Mucosa of descending colon (tissue), 3 donors: ENCODE measurements at regions not wholly inside any gene's neighbourhood (a gene's known extent, or its start where the extent isn't known, plus 50 kb on each side); places are given as distances from the start of the nearest gene placed in this dataset.

Experiments used
- ATAC-seq: fragments of 200-7000 bp; cut with Tn5 transposase; one replicate; pipeline ENCODE4 v1.9.1; 2020; ENCODE audit warnings: mild to moderate bottlenecking, moderate library complexity
- DNase-seq, 3 donors: peaks; one replicate each; pipeline ENCODE4 v3.0.0-alpha.2; 2020
- H3K36me3 ChIP-seq: fragments of 200-600 bp; one replicate; pipeline ENCODE4 v1.8.0; 2021; ENCODE audit warnings: low read depth, mild to moderate bottlenecking
- H3K4me1 ChIP-seq: fragments of 200-600 bp; one replicate; pipeline ENCODE4 v1.8.0; 2021; ENCODE audit warnings: low read depth, mild to moderate bottlenecking
- H3K4me3 ChIP-seq: fragments of 200-600 bp; one replicate; pipeline ENCODE4 v1.8.0; 2021; ENCODE audit warnings: mild to moderate bottlenecking
- H3K9me3 ChIP-seq: fragments of 200-600 bp; one replicate; pipeline ENCODE4 v1.8.0; 2021; ENCODE audit warnings: mild to moderate bottlenecking
- CTCF ChIP-seq: fragments of 200-600 bp; IDR thresholded peaks from one replicate; pipeline ENCODE4 v1.8.0; 2022; ENCODE audit warnings: antibody characterized with exemption, mild to moderate bottlenecking
- intact Hi-C, 2 donors: fragments of 100-400 bp; cut with DNase I in 1 of 2; cut with micrococcal nuclease in 1 of 2; formaldehyde crosslinking; loops; one replicate each; pipeline versions ENCODE4 v1.11.0 to v1.11.1; 2022; cut with DNase I, micrococcal nuclease
- donor health status: DM: no; HTN: no; CAD: no; lungs with moderate emphysema.
- donor health status: DM: no; HTN: no; CAD: no.
- donor health status: DM: no; HTN: yes; CAD: no.

DNA sequence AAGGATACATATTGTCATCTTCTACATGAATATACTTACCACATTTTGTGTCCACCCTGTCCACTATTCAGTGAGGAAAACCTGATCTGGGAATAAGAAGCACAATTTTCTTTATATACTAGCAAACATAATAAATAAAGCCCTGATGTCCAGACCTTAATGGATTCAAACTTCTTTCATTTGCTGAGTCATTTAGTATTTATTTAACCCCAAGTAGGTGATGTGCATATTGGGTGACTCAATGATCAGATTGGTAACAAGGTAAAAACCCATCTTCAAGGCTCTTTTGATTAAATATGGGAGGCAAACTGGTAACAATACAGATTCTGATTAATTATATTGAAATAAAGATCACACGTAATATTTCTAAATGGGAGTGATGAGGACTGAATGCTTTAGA is 1159.8 kb upstream of the EYS start:
- H3K9me3 ChIP-seq = peaks cover 22% of the 10 kb centered on the region
- intact Hi-C loops = no loop called here
- no peak for ATAC-seq
- no peaks in the 10 kb centered on the region for H3K36me3 ChIP-seq
- H3K4me1 ChIP-seq = no peaks in the 10 kb centered on the region
- no peak overlapping the region for H3K4me3 ChIP-seq
- DNase-seq = no peak
- TF ChIP-seq CTCF = no peak

DNA sequence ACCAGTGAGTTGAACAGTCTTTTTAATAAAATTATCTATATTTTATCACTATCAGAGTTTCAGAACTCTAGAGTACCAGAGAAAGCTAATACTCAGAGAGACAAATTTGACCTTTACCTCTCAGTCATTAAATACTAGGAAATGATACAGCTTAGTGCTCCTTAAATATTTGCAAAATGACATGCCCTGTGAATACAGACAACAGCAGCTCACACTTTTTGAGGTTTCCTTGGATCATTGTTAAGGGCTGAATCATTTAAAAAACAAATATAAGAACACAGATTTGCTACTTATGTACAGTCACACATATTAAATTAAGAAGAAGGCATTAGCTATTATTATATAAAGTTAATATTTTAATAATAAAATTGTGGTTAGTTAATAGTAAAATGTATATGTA is 1158.7 kb upstream of the EYS start:
- DNase-seq = no peak
- no peak for ATAC-seq
- Histone ChIP-seq H3K4me3 (no peak overlapping the region), H3K36me3 (no peaks in the 10 kb centered on the region), H3K4me1 (no peaks in the 10 kb centered on the region), H3K9me3 (peaks cover 20% of the 10 kb centered on the region)
- TF ChIP-seq CTCF = no peak
- intact Hi-C loops = no loop called here

GRCh38 chr6:66861007-66861541 is 1154.0 kb upstream of the EYS start:
- DNase-seq = no peak
- no peak overlapping the region for H3K4me3 ChIP-seq
- TF ChIP-seq CTCF = no peak
- intact Hi-C loops = no loop called here
- peaks cover 33% of the 10 kb centered on the region for H3K9me3 ChIP-seq
- H3K36me3 ChIP-seq = no peaks in the 10 kb centered on the region
- H3K4me1 ChIP-seq = no peaks in the 10 kb centered on the region
- no peak for ATAC-seq

GRCh38 chr6:66860328-66860727 is 1153.3 kb upstream of the EYS start:
- H3K4me1 ChIP-seq = no peaks in the 10 kb centered on the region
- peaks cover 33% of the 10 kb centered on the region for H3K9me3 ChIP-seq
- H3K4me3 ChIP-seq = no peak overlapping the region
- H3K36me3 ChIP-seq = no peaks in the 10 kb centered on the region
- ATAC-seq (no peak), DNase-seq (no peak)
- no peak for TF ChIP-seq CTCF
- intact Hi-C loops = no loop called here

DNA sequence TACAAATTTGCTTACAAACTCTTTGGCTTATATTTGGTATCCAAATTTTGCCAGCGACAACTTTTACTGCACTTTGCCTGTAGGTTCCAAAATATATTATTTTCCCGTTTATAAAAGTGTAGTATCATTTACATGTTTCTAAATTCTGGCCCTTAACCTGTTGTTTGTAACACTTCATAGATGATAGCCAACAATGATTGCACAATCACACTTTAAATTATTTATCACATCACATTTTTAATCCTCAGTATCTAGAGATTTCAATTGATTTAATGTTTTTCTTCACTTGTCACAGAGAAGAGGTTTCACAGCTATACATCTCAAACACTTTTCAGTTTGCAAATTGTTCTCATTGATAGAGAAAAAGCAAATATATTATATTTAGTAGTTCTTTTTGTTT is 1151.2 kb upstream of the EYS start:
- TF ChIP-seq CTCF = no peak

DNA sequence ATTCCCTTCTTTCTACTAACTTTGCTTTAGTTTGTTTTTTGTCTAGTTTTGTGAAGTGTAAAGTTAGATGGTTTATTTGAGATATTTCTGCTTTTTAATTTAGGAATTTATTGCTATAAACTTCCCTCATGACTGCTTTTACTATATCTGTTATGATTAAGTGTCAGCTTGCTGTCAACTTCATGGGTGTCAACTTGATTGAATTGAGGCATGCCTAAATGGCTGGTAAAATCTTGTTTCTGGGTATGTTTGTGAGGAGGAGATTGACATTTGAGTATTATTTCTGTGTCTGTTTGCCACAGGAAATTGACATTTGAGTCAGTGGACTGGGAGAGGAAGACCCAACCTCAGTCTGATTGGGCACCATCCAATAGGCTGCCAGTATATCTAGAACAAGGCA is 1147.0 kb upstream of the EYS start:
- no peak for TF ChIP-seq CTCF
- DNase-seq (no peak), ATAC-seq (no peak)
- no peaks in the 10 kb centered on the region for H3K36me3 ChIP-seq
- no peak overlapping the region for H3K4me3 ChIP-seq
- H3K9me3 ChIP-seq = peaks cover 31% of the 10 kb centered on the region
- intact Hi-C loops = no loop called here
- H3K4me1 ChIP-seq = no peaks in the 10 kb centered on the region

More for the DNA sequence above, 1151.2 kb upstream of the EYS start:
- ATAC-seq (no peak), DNase-seq (no peak)
- Histone ChIP-seq H3K9me3 (peaks cover 35% of the 10 kb centered on the region), H3K4me3 (no peak overlapping the region), H3K36me3 (no peaks in the 10 kb centered on the region), H3K4me1 (no peaks in the 10 kb centered on the region)
- intact Hi-C loops = no loop called here
